NCI-H2227 (cell line): ENCODE measurements at regions not wholly inside any gene's neighbourhood (a gene's known extent, or its start where the extent isn't known, plus 50 kb on each side); places are given as distances from the start of the nearest gene placed in this dataset.

Source experiments
- DNase-seq: peaks from one replicate; lab custom pipeline; 2025; ENCODE audit not compliant: unreplicated experiment; lab: John Stamatoyannopoulos, UW

DNA sequence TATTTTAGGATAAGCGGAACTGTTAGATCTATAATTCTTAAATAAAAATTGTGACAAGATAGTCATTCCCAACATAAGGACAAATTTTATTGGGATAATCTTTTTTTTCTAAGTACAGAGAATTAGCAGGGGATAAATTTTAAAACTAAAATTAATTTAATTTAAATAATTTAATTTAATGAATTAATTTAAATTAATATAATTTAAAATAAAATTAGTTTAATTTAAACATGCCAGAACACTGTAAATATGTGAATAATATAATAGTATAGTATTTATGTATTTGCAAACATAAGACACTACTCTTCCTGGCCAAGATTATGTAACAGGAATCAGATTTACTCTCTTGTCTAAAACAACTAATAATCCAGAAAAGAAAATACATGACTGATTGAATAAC, 1055.9 kb downstream of the PDHA2 start:
- DNase-seq: no peak

DNA sequence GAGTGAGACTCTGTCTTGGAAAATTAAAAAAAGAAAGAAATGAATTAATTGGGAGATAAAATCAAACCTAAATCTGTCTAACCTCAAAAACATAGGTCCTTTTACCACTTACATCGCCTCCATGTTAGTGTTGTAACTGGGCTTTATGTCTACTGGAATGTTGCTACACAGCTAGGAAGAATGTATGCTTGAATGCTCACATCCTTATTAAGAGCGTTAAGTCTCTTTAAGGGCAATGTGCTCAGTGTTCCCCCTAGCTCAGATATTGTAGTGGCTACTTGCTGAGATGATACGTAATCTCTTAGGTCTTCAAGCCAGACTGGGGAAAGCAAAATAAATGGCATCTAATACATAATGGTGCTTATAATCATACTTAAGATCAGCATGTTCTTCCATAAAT, 1072.8 kb downstream of the PDHA2 start:
- no peak for DNase-seq

DNA sequence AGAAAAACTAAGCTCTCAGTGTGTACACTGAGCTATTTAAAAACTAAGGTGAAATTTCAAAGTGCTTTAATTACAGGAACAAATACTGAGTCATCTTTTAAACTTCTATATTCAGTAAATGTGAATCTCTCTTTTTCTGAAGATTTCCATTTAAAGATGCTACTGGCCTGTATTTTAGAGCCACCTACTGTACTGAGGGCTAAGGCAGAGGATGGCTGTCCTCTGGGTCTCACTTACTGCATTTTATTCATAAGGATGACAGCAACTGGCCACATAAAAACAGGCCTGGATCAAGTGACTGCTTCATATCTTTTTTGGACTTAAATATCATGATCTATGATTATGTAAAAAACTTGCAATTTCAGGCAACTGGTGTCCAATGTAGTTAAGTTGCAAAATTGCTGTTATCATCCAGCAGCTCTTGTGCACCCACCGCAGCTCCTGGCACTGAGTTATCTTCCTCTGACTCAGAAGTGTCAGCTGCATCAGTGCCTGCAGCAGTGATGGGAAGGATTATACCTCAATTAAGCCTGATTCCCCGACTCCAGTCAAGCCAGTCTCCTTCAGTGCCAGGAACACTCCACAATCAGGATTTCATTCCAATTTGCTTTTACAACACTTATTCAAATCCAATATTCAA, 1073.7 kb downstream of the PDHA2 start:
- peak; percentile 9 for DNase-seq

GRCh38 chr4:96916711-96917110, 1076.8 kb downstream of the PDHA2 start:
- DNase-seq: peak; percentile 6

DNA sequence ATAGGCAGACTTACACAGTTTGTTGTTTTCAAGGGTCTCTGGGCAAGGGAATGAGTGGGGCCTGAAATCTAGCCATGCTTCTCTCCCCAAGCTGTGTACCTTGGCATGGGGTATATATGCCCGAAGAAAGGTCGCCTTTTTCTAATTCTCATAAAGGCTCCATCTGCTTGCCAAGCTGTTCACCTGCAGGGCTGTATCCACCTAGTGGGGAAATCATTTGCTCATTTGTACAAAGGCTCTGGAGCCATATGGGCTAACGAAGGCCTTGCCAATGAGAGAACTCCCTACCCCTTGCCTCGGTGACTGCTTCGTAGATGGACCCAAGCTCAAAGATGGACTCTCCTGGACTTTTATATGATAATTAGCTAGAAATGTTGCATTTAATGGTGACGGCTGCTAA, 1097.0 kb downstream of the PDHA2 start:
- no peak for DNase-seq

GRCh38 chr4:96946552-96946951, 1106.7 kb downstream of the PDHA2 start:
- DNase-seq: no peak

DNA sequence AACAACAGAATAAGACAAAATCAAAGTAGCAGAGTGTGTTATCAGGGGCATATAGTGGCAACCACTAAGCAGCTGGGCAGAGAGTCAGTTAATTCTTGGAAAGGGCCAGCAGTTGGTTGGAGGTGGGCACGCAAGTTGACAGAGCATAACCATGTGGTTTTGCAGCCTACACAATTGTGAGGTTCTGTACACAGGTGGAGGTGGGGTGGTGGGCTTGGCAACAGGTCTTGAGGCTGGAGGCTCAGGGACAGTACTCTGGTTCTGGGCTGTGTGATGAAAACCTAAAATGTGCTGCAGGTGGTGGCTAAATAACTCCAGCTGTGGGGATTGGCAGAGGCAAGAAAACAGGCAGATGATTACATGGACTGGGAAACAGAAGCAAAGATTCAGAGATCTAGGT, 1112.7 kb downstream of the PDHA2 start:
- no peak for DNase-seq

- no peak for DNase-seq
Observed at GRCh38 chr4:96955226-96955625, 1115.3 kb downstream of the PDHA2 start.

DNA sequence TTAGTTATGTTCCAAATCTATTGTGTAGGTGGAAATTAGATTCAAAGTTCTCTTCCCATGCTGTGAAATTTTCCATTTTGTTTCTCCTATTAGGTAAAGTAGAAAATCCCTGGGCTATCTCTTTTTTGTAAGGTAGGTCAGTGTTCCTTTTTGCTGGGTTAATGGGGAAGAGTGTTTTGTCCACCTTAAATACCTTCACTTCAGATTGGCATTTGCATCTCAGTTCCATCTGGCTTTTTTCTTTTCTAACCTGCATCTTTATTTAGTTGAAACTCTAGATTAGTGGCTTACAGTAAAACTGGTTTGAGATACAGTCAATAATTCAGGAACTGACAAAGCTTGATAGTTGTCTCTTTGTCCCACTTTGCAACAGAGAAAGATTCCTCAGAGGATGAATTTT, 1115.8 kb downstream of the PDHA2 start:
- DNase-seq: no peak

DNA sequence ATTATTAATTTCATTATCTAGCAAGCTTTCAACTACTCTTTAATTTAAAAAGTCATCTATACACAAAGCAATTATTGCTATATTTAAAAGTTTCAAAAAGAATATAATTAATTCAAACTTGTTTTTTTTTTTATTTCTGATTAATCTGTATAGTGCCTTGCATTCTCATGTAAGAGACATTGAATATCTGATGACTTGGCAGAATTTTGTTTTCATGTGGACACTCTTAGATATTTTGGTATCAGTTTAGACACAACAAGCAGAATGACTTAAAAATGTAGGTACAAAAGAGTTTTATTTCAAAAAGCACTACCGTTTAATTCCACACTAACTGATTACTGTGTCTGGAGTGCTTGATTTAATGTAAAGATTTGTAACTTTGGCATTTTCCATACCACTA, 1129.6 kb downstream of the PDHA2 start:
- no peak for DNase-seq

GRCh38 chr4:96972920-96973319, 1133.0 kb downstream of the PDHA2 start:
- DNase-seq: no peak

GRCh38 chr4:96974295-96974694, 1134.4 kb downstream of the PDHA2 start:
- no peak for DNase-seq

DNA sequence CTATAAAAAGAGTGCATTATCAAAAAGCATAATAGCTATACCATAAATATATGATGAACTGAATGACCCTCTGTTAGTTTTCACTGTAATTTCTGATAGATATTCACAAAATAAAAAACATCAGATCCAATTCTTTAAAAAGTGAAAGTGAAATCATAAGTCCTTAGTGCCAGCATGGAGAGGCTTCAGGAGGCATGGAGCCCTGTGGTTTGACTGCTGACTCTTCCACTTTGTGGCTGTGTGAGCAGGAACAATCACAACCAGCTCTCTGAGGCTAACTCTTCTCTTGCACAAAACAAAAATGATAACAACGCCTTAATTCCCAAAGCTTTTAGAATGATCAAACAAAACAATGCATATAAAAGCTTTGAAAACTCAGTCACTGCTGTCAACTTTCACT, 1143.9 kb downstream of the PDHA2 start:
- no peak for DNase-seq

DNA sequence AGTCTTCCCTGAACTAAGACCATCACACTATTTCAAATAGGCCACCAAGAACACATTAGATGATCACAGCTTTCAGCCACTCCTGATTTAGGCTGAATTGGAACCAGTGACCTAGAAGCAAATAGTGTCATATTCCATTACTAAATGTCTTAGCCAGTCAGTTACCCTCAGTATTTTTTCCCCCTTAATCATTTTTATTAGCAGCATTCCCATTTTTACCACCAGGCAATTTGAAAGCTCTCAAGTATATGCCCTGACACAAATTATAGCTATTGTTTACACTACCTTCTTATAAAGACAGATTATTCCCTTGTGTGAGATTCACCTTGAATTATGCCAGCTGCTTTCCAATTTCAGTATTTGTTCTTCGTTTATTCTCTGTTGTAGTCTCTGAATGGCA, 1146.9 kb downstream of the PDHA2 start:
- DNase-seq: peak; percentile 62

GRCh38 chr4:96991083-96991482, 1151.2 kb downstream of the PDHA2 start:
- no peak for DNase-seq

DNA sequence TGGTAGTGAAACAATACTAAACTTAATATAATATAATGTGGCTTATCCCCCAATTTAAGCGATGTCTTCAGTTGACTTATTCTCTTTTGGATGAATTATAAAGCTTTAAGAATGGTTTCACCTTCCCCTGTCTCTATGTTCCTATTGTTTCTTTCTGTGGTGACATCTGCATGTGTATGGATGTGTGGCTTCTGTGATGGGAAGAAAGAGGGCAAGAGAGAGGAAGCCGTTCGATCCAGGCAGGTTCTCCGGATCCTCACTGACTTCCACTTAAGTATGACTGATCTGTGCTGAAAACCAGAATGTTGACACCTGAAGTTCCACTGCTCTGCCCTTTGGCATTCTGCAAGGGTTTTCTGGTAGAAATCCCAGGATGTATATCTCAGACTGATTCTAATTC, 1150.8 kb downstream of the STPG2 start:
- DNase-seq: no peak

DNA sequence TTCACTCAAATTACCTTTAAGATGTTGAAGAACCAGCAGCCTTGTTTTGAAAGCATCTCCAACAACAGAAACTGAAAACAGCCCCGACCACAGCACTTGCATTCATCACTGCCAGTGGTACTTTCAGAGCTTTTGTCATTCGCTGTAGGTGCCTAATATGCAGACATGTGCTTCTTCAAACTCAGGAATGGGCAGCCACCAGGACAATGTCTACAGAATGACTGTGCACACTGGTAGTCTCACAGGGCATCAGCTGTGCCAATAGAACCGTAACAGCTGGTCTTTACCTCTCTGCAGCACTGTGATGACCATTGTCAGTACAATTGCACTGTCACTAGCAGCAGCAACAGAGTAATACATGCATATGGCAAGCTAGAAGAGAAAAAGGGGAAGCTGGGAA, 1149.7 kb downstream of the STPG2 start:
- peak; percentile 1 for DNase-seq

GRCh38 chr4:97003715-97004114, 1139.6 kb downstream of the STPG2 start:
- no peak for DNase-seq

- DNase-seq: no peak
Observed at GRCh38 chr4:97013309-97013708, 1130.0 kb downstream of the STPG2 start.

DNA sequence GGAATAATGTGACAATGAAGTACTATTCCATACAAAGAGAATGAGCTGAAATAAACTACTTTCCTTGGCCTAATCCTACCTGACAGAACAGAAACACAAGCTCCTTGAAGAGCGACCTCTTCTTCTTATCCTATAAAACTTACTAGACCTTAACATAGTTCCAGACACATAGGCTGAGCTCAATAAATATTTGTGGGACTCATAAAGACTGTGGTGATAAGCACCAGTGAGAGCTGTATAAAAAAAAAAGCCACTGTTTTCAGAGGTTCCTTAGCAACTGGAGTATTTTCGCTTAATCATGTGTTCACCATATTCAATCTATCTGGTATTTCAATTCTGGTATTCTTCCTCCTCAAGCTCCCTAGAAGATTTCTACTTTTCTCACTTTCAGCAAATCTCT, 1129.6 kb downstream of the STPG2 start:
- DNase-seq: no peak

DNA sequence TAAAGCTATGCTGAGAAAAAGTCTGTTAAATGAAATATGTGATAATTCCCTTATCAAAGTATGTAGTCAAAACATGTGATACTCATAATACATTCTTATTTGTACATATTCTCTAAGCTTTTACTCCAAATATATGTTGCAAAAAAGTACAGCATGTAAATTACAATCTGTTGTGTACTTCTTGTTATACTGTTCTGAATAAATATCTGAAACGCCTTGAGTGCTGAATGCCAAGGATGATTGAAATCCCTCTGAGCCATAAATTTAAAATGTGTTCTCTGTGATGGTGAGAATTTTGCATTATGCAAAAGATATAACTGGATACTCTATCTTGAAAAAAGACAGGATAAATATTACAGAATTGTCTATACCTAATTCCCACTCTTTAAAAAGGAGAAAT, 1128.0 kb downstream of the STPG2 start:
- DNase-seq: no peak

DNA sequence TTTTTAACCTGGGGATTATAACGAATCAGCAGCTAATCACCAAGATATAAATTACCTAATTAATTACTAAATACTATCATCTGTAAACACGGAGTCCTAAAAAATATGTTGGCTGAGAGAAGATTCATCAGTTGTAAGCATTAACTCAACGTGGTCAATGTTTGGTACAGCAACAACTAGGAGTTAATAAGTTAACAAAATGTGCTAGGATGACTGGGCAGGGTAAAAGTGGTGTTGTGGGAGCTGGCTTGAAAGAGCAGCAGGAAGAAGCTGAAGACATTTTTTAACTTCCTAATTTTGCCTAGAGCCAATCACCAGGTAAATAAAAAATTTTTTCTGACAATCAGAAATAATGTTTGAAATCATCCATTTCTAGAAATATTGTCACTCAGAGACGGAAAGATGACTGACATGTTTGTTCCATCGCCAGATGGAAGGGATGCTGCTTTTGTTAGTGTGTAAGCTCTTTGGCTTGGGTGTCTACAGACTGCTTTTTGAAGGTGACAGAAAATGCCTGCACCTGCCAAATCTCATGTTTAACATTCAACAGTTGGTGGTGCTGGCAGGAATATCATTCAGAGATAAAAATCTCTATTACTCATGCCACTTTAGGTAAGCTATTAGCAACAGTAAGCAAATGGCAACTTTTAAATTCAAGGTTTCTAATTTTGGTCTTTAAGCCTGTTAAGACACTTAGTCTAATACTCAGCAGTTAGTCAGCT, 1126.9 kb downstream of the STPG2 start:
- DNase-seq: no peak
